PC-9 (cell line): ENCODE measurements at regions not wholly inside any gene's neighbourhood (a gene's known extent, or its start where the extent isn't known, plus 50 kb on each side); places are given as distances from the start of the nearest gene placed in this dataset.

ENCODE experiments used
- CTCF ChIP-seq: fragments of 200-600 bp; sonication (generic); conservative IDR thresholded peaks from 2 replicates; pipeline ENCODE4 v1.6.1; 2017; ENCODE audit warnings: mixed run types, antibody characterized with exemption, mild to moderate bottlenecking, moderate library complexity
- EZH2 ChIP-seq: fragments of 200-600 bp; sonication (generic); IDR thresholded peaks from 2 replicates; pipeline ENCODE4 v1.8.0; 2017; ENCODE audit warnings: antibody characterized with exemption, low read depth

- TF ChIP-seq CTCF (no peak), EZH2 (no peak)
These were observed 1003.2 kb downstream of the TDRD15 start for GRCh38 chr2:22126978-22127377.
